ENCODE measurements at regions not wholly inside any gene's neighbourhood (a gene's known extent, or its start where the extent isn't known, plus 50 kb on each side); places are given as distances from the start of the nearest gene placed in this dataset.

- no peak for TF ChIP-seq CTCF (IDR thresholded peaks at IDR 0.05)
- TF ChIP-seq POLR2A (IDR thresholded peaks at IDR 0.05) = no peak
Observed at GRCh38 chr14:82896476-82896875, 1362.8 kb upstream of the SEL1L start.
